ENCODE measurements at regions not wholly inside any gene's neighbourhood (a gene's known extent, or its start where the extent isn't known, plus 50 kb on each side); places are given as distances from the start of the nearest gene placed in this dataset.

- DNase-seq, result no peak
Observed at GRCh38 chr18:73913505-73913904, 234.1 kb downstream of the FBXO15 start.

DNA sequence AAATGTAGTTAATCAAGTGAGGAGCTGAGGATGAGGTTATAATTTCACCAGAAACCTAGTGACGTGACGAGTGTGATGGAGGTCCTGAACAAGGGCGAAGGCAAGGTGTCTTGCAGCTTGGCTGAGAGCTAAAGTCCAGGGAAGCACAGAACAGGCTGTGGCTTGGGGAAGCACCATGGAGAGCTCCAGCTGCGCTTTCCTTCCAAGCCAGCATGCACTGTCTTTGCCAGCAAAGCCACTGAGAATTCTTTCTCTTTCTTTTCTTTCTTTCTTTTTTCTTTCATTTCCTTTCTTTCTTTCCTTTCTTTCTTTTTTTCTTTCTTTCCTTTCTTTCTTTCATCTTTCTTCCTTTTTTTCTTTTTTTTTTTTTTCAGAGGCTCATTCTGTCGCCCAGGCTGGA lies 239.3 kb downstream of the FBXO15 start:
- no peak for DNase-seq

- no peak for DNase-seq
Observed at GRCh38 chr18:73901566-73901965, 246.1 kb downstream of the FBXO15 start.

DNA sequence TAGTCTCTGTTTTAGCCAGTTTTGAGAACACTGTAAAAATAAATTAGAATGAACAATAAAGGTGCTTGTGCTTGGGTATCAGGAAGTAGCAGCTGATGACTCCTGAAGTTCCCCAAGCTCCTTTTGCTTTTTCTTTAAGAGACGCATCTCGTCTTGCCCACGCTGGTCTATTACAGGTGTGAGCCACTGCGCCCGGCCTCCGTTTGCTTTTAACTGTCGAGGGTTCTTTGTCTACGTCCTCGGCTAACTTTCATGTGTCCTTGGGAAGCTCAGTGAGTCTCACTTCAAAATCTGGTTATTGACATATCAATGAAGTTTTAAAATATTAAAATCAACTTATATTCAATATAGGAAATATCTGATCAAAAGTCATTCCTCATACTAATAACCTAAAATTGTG lies 246.5 kb downstream of the FBXO15 start:
- DNase-seq, result no peak

DNA sequence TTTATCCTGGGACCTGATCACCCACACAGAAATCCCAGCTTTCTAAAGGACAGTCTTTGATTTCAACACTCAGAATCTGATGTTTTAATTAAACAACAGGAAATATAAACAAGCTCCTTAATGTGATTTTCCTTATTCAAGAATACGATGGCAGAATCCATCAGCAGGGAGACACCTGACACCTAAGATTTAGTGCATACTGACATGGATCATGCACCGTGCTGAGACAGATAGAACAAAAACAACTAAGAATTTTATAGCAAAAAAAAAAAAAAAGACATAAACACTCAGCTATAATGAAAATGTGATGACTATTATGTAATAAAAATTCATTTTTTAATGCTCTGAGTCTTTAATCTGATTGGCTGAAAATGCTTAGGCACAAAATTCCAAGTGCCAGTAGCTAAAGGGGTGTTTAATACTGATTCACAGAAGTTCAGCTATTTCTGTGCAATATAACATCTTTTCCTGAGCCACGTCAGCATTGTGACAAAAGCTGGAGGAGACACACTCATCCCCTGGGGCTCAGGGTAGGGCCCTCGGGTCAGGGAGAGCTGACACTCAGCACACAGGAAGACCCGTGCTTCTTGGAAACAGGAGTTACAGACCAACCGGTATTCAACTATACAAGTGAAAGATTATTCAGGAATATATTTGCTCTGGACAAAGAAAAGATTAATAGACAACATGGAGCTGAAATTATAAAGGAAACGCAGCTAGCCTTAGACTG lies 247.4 kb downstream of the FBXO15 start:
- no peak for DNase-seq

- DNase-seq, result no peak
Observed at GRCh38 chr18:73897517-73897916, 250.1 kb downstream of the FBXO15 start.

DNA sequence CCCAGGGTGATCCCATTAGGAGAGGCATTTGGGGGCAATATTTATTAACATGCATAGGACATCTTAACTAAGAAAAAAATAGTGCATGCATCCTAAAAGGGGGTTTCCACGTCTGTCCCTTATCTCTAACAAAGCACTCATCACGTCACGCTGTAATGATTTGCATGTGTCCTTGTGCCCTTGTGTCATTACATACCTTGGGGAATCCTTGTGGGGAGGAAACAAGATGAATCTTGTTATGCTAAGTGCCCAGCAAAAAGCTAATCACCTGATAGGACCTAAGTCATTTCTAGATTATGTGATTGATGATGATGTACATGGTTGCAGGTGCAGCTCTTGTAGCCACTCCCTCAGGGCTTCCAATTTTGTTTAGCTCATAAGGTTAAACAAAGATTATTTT lies 250.9 kb downstream of the FBXO15 start:
- DNase-seq, result no peak

DNA sequence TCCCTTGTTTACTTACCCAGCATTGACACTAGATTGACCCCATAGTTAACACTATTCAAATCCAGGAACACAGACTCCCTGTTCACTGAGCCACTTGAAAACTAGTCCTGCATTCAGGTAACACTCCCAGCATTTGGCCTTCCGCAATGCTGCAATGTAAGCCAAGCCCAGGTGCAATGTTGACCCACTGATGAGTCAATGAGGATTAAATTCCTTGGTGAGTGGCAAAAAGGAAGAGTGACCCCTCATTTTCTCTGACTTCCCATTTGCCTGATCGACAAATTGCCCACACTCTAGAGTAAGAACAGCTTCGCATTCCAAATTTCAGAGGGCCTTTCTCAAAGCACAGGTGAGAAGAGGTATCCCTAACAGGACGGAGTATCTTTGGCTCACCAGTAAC lies 251.9 kb downstream of the FBXO15 start:
- no peak for DNase-seq

DNA sequence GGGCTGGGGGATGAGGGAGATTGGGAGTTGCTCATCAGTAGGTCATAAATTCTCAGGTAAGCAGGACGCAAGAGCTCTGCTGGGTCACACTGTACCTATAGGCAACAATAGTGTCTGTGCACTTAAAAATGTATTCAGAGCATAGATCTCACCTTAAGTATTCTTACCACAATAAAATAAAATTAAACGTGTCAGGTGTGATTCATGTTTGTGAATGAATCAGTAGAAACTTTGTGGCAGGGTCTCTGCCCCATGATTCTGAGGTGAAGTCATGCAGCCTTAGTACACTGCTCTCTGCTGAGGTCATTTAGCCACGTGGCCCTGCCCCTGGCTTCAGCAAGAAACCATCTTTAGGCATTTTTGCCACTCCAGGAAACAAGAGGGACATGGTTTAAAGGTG lies 253.8 kb downstream of the FBXO15 start:
- DNase-seq, result no peak

DNA sequence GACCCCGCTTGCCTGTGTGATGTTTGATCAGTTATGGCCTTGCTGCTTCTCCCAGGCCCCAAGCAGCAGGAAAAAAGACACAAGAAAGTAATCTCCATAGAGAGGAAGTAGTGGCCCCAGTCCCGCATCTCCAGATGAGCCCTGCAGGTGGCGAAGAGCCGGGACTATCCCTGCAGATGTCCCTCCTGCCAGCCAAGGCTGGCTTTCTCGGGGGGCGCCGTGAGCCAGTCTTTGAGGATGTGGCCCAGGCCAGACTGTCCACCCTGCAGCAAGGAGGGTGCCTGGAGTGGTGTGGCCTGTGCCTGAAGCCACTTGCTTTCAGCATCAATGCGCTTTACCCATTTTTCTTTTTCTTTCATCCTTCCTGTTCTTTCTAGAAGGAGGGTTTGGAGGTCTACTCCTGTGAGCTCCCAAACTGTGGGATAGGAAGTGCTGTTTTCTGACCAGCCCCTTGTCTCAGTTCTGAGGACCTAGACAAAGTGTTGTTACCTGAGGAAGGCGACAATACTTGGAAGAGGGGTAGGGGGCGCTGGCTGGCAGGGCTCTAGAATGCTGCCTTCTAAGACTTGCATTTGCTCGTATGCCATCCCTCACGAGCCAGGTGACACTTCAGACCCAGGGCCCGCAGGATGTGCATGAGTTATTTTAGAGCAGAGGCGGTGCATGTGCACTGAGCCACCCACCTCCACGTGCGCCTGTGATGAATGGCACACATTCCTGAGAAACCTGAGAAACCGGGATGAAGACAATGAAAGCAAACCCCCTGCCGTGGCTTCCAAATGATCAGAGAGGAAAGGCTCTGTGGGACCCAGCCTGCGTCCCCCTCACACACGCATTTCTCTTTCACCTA lies 255.8 kb downstream of the FBXO15 start:
- no peak for DNase-seq

GRCh38 chr18:73888565-73888964 lies 259.1 kb downstream of the FBXO15 start:
- no peak for DNase-seq

DNA sequence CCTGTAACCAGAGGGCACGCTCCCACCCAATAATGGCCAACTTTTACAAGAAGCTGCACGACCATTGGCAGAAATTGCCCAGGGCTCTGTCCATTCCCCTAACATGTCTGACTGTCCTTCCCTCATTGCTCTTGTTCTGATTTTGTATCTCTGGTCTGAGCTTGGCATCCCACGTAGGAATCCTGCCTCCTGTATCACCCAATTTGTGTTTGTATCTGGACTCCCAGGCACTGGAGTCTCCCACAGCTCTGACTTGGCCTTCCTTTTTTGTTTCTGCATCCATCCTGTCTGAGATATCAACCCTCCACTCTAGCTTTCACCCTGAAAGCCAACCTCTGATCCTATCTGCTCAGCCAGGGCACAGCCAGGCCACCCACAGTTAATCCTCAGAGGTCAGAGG lies 259.8 kb downstream of the FBXO15 start:
- no peak for DNase-seq

DNA sequence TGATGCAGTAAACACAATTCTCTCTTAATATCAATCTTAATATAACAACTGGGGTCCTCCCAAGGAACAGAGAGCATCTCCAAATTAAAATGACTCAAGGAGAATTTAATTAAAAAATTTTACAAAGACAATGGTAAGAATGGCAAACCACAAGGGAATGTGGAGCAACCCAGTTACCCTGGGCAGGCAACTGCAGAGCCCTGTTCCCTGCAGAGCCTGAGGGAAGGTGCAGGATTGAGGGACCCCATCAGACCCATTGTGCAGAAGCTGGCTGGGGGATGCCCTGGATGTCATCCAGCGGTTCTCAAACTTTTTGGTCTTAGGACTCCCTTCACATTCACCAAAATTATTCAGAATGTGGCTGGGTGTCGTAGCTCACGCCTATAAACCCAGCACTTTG lies 262.8 kb downstream of the FBXO15 start:
- no peak for DNase-seq

- DNase-seq, result no peak
Observed at GRCh38 chr18:73881396-73881917, 266.2 kb downstream of the FBXO15 start.

DNA sequence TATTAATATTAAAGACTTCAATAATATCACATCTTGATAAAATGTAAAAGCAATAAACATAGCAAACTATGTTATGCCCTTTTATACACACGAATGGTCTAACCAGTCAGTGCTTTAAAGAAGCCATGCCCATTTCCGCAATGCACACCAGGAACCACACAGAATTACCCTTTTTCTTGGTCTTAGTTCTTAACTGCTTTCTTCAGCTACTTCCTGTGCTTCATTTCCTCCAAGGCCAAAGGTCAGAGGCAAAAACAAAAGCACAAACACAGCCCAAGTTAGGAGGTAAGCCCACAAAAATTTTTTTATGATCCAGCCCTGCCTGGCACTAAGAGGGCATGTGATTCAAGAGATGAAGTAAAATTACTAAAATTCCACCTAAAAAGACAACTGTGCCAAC lies 267.2 kb downstream of the FBXO15 start:
- DNase-seq, result no peak

DNA sequence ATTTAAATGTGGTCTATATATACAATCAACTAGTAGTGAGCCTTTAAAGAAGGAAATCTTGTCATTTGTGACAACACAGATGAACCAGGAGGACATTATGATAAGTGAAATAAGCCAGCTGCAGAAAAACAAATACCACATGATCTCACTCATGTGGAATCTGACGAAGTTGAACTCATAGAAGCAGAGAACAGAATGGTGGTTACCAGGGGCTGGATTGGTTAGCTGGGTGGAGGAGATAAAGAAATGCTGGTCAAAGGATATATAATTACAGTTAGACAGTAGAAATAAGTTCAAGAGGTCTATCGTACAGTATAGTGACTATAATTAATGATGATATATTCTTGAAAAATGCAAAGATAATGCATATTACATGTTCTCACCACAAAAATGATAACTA lies 267.9 kb downstream of the FBXO15 start:
- DNase-seq, result no peak

GRCh38 chr18:73879328-73879727 lies 268.3 kb downstream of the FBXO15 start:
- no peak for DNase-seq

GRCh38 chr18:73869182-73869581 lies 278.5 kb downstream of the FBXO15 start:
- DNase-seq, result no peak

GRCh38 chr18:73861771-73862170 lies 285.9 kb downstream of the FBXO15 start:
- no peak for DNase-seq

DNA sequence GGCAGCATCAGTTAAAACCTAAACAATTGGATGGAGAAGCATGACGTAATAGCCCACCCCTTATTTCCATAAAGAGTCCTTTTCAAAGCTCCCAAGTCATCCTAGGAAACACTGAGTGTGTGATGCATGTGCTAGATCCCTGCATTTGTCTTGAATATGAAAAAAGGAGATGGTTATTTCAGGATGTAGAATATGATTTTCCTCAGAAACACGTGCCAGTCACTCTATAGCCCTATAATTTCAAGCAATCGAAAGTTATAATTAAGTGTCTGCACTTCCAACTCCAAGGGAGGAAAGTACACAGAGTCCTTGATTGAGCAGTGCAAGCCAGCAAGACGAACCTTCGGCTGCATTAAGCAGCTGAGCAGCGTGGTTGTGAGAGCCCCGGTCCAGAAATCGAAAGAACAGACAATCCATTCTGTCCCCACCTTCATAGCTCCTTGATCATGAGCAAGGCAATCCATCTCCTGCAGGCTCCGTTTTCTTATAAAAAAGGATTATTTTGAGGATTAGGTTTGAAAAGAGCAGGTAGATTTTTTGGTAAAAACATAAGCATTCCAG lies 287.7 kb downstream of the FBXO15 start:
- DNase-seq, result no peak

DNA sequence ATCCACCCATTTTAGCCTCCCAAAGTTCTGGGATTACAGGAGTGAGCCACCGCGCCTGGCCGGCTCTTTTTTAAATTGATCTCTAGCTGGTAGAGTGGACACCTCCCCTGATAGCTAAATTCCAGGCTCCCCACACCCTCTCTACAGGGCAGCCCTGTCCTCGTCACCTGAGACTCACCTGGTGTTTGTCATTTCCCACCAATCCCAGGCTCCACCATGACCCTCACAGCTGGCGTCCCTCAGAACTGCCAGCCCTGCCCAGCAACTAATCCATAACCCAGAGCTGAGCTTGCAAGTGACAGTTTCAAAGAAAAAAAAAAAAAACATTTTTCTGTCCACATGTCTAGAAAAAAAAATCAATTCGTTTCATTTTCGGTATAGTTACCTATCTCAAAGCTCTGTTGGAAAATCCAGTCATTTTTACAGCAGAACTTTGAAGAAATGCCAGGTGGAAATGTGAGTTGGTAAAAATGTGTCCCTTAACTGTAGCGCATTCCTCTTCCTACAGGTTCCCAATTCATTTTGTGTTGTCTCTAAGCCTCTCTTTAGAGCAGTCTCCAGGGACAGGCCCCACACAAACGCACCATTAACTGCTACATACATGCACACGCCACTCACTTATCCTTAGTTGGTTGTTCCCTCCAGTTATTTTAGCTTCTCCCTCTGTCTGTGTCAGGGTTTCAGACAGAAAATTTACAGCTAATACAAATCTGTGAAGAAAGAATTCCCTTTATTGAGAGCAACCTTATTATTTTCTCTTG lies 294.7 kb downstream of the FBXO15 start:
- no peak for DNase-seq

GRCh38 chr18:73850782-73851181 lies 296.9 kb downstream of the FBXO15 start:
- DNase-seq, result no peak

DNA sequence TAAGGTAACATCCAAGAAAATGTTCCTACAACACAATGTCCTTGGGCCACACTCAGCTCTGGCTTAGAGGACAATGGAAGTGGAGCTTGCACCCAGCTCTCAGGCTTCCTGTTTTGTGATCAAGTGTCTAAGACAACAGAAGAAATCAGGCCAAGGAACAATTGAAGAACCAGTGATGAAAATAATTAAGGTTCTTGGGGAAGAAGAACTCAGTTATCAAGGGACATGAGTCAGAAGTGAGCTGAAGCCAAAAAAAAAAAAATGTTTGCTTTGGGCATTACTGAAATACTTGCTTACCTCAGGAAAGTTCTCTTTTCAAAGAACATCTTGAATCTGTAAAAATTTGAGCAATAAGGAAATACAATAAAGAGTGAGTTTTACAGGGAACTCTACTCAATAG lies 299.0 kb downstream of the FBXO15 start:
- no peak for DNase-seq

Measured in stimulated activated CD4-positive, alpha-beta T cell treated with anti-CD3 and anti-CD28 coated beads, Interleukin-2, amount 100 ng/mL, for 48 hours (primary cell).